ENCODE measurements at regions not wholly inside any gene's neighbourhood (a gene's known extent, or its start where the extent isn't known, plus 50 kb on each side); places are given as distances from the start of the nearest gene placed in this dataset.

DNA sequence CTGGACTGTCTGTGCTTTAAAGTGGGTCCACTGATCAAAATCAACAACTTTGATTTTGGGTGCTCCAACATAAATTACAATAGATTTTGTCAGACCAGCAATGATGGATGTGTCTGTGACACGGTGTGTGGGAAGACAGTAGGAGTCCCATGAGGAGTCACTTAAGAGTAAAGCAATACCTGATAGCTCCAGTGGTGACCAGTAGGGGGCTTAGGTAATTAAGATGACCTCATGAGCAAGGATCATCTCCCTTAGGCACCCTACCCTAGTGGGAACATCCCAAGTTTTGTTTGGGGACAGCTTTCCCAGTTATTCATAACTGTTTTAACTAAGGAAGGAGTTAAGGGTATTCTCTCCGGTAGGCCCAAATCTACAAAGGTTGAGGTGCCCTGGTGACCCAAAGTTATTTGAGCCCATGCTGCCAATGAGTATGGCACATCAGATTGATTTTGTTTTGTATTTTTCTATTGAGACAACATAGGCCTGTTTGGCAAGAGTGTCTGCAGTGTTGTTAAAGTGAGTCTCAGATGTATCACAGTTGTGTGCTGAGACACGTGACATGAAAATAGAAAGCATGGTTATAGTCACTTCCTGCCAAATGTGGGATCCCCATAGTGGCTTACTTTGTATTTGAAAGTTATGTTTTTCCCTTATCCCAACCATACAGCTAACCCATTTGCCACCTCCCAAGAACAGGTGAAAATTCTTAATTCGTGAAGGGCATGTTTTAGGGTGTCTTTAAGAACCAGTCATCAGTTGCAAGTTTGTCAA is 1337.6 kb upstream of the SLC39A10 start:
- Histone ChIP-seq H3K36me3 (no peaks in the 10 kb centered on the region), H3K27me3 (no peaks in the 10 kb centered on the region), H3K9me3 (ENCODE audit: low read depth) (no peaks in the 10 kb centered on the region), H3K4me3 (no peak overlapping the region), H3K4me1 (ENCODE audit: low read depth) (no peaks in the 10 kb centered on the region), H3K27ac (no peak overlapping the region)
- TF ChIP-seq, protein P1, sequence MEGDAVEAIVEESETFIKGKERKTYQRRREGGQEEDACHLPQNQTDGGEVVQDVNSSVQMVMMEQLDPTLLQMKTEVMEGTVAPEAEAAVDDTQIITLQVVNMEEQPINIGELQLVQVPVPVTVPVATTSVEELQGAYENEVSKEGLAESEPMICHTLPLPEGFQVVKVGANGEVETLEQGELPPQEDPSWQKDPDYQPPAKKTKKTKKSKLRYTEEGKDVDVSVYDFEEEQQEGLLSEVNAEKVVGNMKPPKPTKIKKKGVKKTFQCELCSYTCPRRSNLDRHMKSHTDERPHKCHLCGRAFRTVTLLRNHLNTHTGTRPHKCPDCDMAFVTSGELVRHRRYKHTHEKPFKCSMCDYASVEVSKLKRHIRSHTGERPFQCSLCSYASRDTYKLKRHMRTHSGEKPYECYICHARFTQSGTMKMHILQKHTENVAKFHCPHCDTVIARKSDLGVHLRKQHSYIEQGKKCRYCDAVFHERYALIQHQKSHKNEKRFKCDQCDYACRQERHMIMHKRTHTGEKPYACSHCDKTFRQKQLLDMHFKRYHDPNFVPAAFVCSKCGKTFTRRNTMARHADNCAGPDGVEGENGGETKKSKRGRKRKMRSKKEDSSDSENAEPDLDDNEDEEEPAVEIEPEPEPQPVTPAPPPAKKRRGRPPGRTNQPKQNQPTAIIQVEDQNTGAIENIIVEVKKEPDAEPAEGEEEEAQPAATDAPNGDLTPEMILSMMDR (IDR thresholded peaks at IDR 0.05; ENCODE audit: low read depth, low read length): no peak
- DNase-seq (ENCODE audit: low read depth in 1 of 2, low spot score in 1 of 2): no peak

DNA sequence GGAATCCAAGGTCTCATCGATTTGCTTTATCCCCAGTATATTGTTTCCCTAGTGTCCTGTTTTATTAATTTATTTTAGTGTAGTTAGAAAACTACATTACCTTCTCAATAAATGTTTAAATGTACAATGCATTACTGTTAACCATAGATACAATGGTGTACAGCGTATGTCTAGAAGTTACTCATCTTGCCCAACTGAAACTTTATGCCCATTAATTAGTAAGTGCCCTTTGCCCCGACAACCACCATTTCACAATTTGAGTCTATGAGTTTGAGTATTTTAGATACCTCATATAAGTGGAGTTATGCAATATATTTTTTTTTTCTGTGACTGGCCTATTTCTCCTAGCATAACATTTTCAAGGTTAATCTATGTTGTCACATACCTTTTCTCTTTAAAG is 1343.0 kb upstream of the SLC39A10 start:
- H3K27me3 ChIP-seq: no peaks in the 10 kb centered on the region
- H3K9me3 ChIP-seq (ENCODE audit: low read depth): no peaks in the 10 kb centered on the region
- DNase-seq (ENCODE audit: low read depth in 1 of 2, low spot score in 1 of 2): no peak
- TF ChIP-seq, protein P1 (IDR thresholded peaks at IDR 0.05; ENCODE audit: low read depth, low read length): no peak
- H3K27ac ChIP-seq: no peak overlapping the region
- no peaks in the 10 kb centered on the region for H3K4me1 ChIP-seq (ENCODE audit: low read depth)
- no peaks in the 10 kb centered on the region for H3K36me3 ChIP-seq
- no peak overlapping the region for H3K4me3 ChIP-seq

DNA sequence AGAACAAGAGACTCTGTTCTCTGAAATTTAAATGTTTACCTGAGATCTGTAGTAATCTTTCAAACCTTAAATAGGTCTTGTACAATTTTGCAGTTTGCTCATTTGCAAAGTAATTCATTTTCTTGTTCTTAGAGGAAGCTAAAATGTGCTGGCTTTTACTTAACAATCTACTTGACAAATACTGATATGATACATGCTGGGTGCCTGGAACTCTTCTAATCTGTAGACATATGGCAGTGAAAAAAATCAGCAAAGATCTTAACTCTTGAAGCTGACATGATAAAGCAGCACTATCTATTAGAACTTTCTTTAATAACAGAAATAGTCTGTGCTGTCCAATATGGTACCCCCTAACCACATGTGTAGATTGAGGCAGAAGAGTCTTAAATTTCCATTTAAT is 1352.8 kb upstream of the SLC39A10 start:
- Histone ChIP-seq H3K36me3 (no peaks in the 10 kb centered on the region), H3K27me3 (no peaks in the 10 kb centered on the region), H3K27ac (no peak overlapping the region), H3K4me3 (no peak overlapping the region), H3K9me3 (ENCODE audit: low read depth) (no peaks in the 10 kb centered on the region), H3K4me1 (ENCODE audit: low read depth) (no peaks in the 10 kb centered on the region)
- TF ChIP-seq, protein P1 (IDR thresholded peaks at IDR 0.05; ENCODE audit: low read depth, low read length): no peak
- DNase-seq (ENCODE audit: low read depth in 1 of 2, low spot score in 1 of 2): no peak

DNA sequence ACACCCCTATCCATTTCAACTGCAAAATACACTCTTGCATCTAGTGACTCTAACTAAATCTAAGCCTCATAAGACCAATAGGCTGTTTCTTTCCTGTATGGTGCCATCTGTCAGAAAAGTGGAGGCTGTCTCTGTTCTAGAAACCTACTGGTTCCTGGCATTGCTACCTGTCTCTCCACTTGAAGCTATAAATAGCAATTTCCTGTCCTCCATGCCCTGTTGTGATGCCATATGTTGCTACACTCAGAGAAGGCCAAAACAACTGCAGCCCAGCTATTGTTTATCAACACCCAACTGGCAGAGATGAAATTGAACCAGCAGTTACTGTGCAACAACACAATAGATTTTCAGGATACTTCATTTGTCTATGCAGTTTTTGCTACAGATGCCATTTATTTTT is 1355.1 kb upstream of the SLC39A10 start:
- TF ChIP-seq, protein P1 (IDR thresholded peaks at IDR 0.05; ENCODE audit: low read depth, low read length): no peak
- Histone ChIP-seq H3K4me1 (ENCODE audit: low read depth) (no peaks in the 10 kb centered on the region), H3K36me3 (no peaks in the 10 kb centered on the region), H3K4me3 (no peak overlapping the region), H3K27ac (no peak overlapping the region), H3K9me3 (ENCODE audit: low read depth) (no peaks in the 10 kb centered on the region), H3K27me3 (no peaks in the 10 kb centered on the region)
- DNase-seq (ENCODE audit: low read depth in 1 of 2, low spot score in 1 of 2): no peak

DNA sequence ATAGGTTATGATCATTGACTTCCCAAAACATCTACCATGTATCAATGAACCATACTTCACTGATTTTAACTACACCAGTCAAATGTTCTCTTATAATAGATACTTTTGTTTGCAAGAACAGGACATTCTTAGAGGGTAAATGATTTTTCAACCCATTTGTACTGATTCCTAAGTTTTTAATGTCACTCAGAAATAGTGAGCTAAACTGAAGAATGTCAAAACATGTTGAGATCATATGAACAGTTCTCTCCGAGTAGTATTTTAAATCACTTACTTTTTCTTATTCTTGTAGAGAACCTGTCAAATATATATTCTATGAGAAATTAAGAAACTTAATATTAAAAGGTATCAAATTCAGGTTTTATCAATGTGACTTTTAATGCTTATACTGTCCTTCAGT is 1362.9 kb upstream of the SLC39A10 start:
- TF ChIP-seq, protein P1 (IDR thresholded peaks at IDR 0.05; ENCODE audit: low read depth, low read length): no peak
- no peak for DNase-seq (ENCODE audit: low read depth in 1 of 2, low spot score in 1 of 2)
- H3K9me3 ChIP-seq (ENCODE audit: low read depth): no peaks in the 10 kb centered on the region

More for the DNA sequence above, 1362.9 kb upstream of the SLC39A10 start:
- no peaks in the 10 kb centered on the region for H3K27me3 ChIP-seq
- H3K4me3 ChIP-seq: no peak overlapping the region
- H3K27ac ChIP-seq: no peak overlapping the region
- no peaks in the 10 kb centered on the region for H3K4me1 ChIP-seq (ENCODE audit: low read depth)
- no peaks in the 10 kb centered on the region for H3K36me3 ChIP-seq
